HG03378 (cell line): ENCODE measurements at regions not wholly inside any gene's neighbourhood (a gene's known extent, or its start where the extent isn't known, plus 50 kb on each side); places are given as distances from the start of the nearest gene placed in this dataset.

ENCODE experiments used
- ATAC-seq: cut with Tn5 transposase; IDR thresholded peaks from one replicate; pipeline ENCODE4 v1.9.1; 2021; ENCODE audit warnings: mild to moderate bottlenecking, moderate library complexity; ENCODE audit not compliant: unreplicated experiment

DNA sequence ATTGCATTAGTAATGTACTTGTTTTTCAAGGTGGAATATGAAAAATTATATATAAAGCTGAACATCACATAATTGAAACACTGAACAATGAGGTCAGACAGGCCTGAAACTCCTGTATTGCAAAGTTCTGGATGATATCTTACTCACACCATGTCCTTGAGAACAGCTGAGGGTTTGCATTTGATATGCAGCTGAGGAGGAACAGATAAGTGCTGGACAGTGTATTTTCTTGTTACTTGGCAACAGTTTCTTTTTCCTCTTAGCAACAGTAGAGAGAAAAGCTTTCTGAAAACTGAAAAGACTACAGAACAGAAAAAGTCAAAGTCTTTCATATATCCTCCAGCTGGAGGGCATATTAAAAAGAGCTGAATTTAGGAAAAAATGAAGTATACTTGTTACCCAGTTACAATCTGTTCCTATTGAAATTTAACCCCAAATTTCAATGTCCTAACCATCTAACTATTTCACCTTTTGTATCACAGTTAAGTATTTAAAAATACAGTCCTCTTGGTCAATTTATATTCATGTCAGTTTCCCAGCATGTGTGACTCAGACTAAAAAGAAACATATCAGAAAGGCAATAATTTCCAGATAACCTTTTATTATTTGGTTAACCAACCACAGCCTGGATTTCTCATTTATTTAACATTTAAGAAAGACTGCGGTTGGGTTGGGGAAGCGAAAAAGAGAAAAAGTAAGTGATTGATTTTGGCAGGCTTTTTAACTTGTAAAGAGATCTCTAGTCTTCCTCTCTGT, 733.0 kb upstream of the DPPA4 start:
- ATAC-seq, result no peak

DNA sequence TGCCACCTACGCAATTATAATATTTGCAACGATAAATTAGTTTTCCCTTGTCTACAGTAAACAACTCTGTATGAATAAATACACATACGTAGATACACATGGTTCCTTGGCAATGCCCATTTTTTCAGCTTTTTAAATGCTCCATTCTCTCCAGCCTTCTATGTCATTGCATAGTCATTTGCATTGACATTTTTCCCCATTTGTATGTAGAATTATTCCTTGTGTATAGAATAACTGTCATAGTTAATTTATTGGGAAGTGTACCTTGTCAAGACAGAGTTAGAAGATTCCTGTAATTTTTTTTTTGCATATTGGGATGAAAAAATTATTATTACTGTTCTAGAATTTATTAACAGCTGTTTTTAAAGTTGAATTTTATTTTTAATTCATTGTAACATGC, 736.7 kb upstream of the DPPA4 start:
- no peak for ATAC-seq

DNA sequence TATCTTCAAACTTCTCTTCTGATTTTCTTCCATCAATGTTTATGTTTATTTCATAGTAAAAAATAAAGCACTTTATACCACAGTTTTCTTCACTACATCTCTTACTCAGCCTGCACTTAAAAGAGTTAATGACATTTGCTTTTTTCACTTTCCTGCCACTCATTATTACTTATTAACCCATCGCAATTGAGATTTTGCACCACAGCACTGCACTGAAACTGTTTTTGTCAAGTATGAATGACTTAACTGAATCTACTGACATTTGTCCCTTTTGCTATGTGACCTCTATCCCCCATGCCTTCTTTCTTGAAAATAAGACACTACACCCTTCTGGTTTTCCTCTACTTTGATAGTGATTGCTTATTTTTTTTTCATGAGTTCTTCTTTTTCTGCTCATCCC, 739.7 kb upstream of the DPPA4 start:
- ATAC-seq, result peak; percentile 68

DNA sequence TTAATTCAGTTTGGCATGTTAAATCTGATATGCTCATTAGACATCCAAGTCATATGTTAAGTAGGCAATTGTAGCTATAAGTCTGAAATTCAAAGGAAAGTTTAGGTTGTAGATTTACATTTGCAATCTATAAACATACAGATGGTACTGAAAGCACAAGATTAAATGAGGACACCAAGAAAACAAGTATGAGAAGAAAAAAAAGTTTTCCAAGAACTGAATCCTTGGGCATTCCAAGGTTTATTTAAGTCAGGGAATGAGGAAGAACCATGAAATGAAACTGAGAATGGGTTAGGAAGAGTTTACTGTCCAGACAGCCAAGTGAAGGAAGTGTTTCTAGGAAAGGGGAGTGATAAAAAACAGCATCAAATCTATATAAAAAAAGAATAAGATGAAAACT, 756.1 kb upstream of the DPPA4 start:
- no peak for ATAC-seq

DNA sequence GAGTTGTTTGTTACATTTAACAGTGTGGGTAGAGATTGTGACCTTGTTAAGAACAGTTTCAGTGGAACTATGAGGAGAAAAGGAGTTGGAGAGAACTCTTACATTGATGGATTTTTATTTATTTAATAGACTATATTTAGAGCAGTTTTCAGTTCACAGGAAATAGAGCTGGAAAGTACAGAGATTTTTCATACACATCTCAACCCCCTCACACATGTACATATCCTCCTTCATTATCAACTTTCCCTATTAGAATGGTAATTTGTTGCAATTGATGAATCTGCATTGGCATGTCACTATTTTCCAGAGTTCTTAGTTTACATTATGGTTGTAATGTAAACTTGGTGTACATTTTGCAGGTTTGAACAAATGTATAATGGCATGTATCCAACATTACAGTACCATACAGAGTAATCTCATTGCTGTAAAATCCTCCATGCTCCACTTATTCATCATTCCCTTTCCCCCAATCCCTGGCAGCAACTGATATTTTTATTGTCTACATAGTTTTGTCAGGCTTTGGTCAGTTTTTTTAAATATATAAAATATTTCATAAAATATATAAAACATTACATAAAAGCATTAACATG, 756.6 kb upstream of the DPPA4 start:
- no peak for ATAC-seq

DNA sequence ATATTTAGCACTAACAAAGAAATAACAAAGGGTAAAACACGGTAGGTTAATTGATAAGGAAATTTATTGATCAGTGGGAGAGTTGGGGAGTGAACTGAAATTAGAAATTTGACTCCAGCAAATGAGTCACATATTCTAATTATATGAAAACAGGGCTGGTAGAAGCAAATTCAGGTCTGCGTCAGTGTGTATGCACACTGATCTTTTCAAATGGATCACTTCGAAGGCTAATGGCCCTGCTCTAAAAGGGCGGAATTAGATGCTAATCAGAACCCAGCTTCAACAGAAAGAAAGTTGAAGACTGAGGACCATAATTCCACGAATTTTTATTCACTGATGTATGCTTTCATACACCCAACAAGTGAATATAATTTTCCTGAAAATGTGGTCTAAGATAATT, 762.4 kb upstream of the DPPA4 start:
- ATAC-seq, result no peak

DNA sequence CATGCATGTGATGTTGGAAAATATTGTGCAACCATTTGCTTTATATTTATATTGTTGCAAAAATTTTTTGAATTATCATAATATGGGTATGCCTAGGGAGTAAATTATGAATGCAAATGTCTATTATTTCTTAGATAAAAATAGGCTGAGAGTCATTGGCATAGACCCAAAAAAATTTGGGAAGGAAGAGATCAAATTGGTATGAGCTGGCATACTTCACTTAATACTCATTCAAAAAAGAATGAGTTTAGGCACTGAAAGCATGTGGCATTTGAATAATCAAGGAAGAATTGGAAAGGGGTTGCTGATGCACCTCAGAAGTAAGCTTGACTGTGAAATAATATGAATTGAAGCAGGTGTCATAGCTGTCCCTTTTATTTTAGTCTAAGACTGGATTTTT, 764.0 kb upstream of the DPPA4 start:
- no peak for ATAC-seq

DNA sequence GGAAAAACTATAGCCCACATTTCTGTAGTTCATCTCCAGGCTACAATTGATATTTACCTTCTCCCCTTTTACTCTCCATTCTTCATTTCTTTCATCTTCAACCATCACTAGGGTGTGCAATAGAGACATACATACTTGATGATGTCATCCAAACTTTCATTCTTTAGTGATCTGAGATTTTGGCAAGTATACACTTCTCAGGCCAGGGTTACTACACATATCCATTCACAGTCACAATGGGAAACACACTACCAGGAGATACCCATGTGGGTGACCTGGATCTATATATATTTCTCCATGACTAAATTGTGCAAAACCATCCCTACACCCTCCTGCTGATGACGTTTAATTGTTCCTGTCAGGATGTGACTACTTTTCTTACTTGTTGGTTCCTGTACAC, 769.5 kb upstream of the DPPA4 start:
- no peak for ATAC-seq

DNA sequence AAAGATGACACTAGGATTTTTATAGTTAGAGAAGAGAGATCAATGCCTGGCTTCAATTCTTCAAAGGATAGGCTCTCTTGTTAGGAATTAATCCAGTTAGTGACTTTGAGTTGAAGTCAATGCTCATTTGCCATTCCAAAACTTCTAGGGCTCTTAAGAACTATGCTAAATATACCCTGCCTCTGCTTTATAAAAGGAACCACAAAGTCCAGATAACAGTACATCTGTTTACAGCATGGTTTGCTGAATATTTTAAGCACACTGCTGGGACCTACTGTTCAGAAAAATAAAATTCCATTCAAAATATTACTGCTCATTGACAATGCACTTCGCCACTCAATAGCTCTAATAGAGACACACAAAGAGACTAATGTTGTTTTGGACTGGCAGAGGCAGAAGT, 786.6 kb upstream of the DPPA4 start:
- ATAC-seq, result no peak

DNA sequence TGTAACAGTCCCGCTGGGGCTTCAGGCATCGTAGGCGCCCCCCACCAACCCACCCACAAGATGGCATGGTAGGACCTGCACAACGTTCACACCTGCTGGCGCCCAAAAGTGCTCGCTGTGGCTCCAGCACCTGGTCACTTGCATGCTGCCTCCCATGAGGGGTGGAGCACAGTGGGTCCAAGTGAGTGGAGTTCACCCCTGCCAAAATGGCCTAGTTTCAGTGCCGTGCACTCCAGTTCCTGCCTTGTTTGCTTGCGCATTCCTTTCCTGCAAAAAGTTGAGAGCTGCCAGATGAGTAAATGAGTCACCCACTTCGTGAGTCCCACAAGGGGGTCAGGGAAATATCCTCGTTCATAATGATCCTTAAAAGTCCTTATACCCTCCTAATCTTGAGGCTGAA, 788.7 kb upstream of the DPPA4 start:
- no peak for ATAC-seq

DNA sequence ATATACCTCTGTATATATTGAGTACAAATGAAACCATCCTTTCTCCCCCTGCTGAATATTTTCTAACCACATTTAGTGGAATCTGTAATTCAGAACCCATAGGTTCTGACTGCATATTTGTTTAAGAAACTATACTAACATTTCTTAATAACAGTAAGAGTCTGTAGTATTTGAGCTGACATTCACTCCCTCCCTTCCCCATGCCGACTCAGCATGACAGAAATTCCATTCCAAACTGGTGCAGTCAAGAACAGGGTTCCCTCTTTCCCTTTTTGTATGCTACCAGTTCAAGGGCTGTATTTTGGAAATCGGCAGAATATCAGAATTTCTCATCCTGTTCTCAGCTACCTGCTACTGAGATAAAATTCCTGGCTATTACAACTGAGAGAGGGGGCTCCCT, 796.6 kb upstream of the DPPA4 start:
- no peak for ATAC-seq

DNA sequence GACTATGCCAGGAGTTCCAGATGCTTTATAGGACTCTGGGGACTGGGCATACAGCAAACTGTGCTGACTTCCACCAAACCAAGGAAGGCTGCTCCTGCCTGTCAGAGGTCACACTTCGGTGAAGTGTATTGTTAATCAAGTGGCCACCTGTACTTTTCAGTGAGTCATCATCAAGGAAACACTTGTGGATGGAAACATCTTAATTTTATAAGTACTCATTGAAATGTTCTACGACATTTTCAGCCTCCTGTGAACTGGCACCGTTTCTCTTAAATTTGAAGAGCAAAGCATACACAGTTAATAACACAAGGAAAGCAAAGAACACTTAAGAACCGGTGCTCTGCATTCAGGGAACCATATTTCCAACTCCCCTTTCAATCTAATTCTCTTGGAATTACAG, 801.7 kb upstream of the DPPA4 start:
- no peak for ATAC-seq

DNA sequence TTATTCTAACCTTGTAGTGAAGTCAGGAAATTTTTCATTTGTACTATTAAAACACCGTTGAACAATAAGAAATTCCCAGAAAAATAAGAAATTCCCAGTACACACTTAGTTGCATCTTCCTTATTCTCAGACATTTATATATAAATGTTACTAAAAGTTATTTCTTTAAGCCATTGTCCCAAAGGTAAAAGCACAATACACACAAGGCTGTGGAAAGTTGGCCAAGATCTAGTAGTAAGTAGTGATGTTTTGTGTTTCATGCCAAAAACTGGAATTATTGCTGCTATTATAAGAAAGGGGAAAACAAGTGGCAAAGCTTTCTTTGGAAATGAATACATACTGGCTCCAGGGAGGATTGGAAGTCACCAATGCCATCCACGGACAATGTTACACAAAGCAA, 802.5 kb upstream of the DPPA4 start:
- no peak for ATAC-seq

DNA sequence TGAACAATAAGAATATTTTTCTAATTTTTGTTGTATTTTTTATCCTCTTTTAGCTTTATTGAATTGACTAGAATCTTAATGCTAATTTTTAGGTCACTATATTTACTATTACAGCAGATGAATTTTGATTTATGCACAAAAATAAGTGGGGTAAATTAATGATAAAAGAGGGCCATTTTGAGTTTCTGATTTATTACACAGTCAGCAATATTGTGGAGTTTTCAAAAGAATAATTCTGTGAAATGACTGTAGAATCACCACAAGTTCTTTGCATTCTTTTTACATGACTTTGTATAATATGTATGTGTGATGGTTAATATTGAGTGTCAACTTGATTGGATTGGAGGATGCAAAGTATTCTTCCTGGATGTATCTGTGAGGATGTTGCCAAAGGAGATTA, 812.4 kb upstream of the DPPA4 start:
- ATAC-seq, result no peak

DNA sequence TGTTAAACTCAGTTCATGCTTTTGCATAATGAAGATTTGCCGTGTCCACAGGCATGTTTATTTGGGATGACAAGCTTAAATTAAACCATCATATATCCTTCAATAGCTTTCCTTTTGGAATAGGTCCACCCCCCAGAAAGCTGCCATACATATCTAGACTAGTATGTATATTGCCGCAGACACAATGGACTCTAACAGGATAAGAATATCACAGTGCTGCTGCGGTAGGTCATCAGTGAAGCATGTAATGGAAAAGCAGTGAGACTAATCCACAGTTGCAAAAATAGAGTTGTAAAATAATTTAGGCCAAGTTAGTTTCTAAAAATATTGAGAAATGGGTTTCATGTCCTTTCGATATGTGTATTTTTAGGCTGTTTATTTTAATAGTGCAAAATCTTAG, 819.9 kb upstream of the DPPA4 start:
- no peak for ATAC-seq

DNA sequence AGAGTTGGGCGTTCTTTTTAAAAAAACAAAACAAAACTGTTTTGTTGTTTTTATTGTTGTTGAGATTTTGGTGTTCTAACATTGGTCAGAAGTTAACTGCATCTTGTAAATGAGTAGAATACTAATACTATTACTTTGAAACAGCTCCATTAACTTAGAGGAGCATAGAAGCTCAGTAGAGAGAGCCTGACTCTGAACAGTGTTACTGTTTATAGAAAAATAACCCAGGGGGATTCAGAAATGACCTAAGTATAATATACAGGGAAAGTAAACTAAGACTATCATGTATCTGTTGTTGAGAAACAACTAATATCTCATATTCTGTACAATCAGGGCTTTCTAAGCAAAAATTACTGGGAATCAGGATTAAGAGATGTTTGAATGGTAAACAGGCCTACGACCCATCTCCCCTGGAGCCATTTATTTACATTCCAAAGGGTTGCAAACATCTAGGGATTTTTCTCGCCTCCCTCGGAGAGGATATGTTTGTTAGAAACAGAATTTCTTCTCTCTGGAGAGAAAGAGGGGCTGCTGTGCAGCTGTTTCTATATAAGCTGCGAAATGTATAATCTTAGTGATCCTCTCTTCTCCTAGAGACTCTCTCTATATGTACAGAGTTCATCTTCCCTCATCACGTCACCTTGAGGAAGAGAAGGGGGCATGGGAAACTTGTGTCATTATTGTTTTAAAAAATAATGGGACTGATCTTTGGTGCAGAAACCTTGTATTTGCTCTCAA, 827.5 kb upstream of the DPPA4 start:
- ATAC-seq, result no peak

DNA sequence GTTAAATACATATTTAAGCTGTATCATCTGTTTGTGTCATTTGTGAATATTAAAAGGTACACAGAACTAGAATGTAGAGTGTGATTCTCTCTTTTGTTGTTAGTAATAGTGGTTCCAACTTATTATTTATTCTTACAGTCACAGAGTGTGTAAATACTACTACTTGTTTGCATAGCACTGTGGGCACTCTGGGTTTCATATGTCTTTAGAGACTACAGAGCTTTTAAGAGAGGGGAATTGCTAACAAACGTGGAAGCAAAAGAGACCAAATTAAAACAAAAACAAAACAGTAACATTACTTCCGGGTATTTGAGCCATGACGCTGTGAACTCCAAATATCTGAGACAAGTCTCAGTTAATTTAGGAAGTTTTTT, 828.0 kb upstream of the DPPA4 start:
- ATAC-seq, result no peak

DNA sequence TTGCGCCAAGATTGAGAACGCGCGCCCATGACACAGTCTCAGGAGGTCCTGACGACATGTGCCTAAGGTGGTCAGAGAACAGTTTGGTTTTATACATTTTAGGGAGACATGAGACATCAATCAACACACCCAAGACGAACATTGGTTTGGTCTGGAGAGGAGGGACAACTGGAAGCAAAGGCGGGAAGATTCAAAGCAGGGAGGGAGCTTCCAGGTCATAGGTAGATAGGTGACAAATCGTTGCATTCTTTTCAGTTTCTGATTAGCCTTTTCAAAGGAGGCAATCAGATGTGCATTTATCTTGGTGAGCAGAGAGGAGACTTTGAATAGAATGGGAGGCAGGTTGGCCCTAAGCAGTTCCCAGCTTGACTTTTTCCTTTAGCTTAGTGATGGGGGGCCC, 828.4 kb upstream of the DPPA4 start:
- ATAC-seq, result no peak

DNA sequence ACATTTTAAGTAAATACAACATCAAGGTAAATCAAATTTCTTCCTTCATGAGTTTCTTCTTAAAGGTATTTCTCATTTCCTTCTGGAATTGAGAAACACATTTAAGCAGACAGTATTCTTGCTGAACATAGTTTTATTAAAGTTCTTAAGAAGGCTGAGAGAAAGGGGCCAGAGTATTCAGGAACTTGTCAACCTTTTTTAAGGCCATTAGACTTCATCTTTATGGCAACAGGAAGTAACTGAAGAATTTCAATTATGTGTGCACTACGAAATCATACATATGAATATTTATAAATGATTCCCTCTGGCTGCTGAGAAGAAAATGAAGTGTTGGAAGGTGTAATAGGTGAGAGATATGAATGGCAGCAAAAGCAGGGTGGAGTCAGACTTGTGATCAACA, 829.4 kb upstream of the DPPA4 start:
- no peak for ATAC-seq

DNA sequence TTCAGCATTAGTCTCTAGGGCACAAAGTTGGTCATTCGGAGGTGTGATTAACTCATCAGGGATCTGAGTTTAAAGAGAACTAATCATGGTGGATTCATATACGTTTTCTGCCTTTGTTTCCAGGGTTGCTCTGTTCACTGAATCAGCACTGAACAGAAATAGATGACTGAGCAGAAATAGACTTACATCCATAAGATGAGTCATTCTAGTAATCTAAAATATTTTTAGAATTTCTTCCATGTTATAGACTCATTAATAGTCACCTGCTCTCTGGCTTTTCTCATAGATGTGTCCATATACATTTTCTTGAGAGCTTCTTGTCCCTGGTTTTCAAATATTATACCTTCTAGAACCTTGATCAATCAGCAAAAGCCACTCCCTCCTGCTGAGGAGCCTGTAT, 837.6 kb upstream of the DPPA4 start:
- no peak for ATAC-seq

DNA sequence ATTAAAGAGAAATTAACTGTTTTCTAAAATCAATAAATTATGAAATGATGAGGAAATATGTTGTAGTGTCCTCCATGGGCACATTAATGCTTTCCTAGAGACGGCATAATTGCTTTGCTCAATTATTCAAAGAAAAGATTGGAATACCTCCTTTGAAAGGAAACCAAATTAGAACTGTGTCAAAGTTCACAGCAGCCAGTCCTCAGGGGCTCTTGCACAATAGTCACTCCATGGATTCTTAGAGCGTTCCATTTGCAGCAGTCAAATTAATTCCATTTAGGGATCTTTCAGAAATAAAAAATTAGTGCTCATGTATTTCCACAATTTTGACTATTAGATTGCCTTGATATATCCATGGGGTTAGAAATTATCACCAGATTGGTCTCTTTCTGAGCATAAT, 841.6 kb upstream of the DPPA4 start:
- no peak for ATAC-seq

DNA sequence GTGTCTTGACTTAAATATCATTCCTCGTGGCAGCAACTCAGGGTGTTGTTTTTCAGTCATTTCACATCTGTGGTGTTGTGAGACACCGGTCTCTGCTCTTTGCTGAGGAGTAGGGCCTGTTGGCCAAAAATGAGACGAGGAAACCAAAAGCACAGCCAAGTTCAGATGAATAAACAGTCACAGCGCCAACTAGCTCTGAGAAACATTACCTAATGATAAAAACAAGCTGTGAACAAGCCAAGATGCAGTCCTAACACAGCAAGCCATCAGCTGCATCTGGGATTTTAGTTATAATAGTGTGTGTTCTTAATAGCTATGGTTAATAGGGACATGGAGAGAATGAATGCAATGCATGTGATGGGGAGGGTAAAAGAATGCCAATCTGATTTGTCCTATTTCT, 843.4 kb upstream of the DPPA4 start:
- ATAC-seq, result no peak
